HG02588 (cell line): ENCODE measurements at regions not wholly inside any gene's neighbourhood (a gene's known extent, or its start where the extent isn't known, plus 50 kb on each side); places are given as distances from the start of the nearest gene placed in this dataset.
"Not testable (repeated sequence)": the region's sequence is repeated elsewhere in the genome, so short reads cannot be mapped to it uniquely, and the experiment has no call there.

Experiments
- ATAC-seq: cut with Tn5 transposase; IDR thresholded peaks from one replicate; pipeline ENCODE4 v1.9.1; 2021; ENCODE audit warnings: mild to moderate bottlenecking, moderate library complexity; ENCODE audit not compliant: unreplicated experiment

DNA sequence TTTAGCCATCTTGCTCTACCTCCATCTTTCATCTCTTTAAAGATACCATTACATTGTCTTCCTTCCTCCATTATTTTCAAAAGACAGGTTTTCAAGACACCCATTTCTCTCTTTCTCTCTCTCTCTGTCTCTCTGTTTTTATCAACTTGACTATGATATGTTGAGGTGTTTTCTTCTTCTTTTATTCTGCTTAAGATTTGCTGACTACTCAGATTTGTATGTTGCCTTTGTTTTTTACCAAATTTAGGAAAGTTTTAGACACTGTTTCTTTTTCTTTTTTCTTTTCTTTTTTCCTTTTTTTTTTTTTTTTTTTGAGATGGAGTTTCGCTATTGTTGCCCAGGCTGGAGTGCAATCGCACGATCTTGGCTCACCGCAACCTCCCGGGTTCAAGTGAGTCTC is 647.5 kb upstream of the VRK2 start:
- no peak for ATAC-seq

GRCh38 chr2:57402096-57402495 is 644.5 kb upstream of the VRK2 start:
- no peak for ATAC-seq

- ATAC-seq, result no peak
Observed at GRCh38 chr2:57402755-57403154, 643.9 kb upstream of the VRK2 start.

GRCh38 chr2:57407772-57408201 is 638.8 kb upstream of the VRK2 start:
- no peak for ATAC-seq

- no peak for ATAC-seq
Observed at GRCh38 chr2:57408587-57408986, 638.0 kb upstream of the VRK2 start.

- no peak for ATAC-seq
Observed at GRCh38 chr2:57417007-57417406, 629.6 kb upstream of the VRK2 start.

GRCh38 chr2:57418859-57419346 is 627.7 kb upstream of the VRK2 start:
- ATAC-seq, result not testable (repeated sequence)

DNA sequence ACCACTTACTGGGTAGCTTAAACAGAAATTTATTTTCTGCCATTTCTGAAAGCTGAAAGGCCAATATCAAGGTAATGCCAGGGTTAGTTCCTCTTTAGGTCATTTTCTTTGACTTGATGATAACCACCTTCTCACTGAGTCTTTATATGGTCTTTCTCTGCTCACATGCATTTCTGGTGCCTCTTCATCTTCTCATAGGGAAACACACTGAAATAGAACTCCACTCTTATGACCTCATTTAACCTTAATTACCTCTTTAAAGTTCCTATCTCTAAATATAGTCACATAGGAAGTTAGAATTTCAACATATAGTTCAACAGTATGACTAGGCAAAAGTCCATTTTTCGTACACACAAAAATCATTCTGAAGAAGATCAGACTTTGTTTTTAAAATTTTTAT is 616.8 kb upstream of the VRK2 start:
- no peak for ATAC-seq

DNA sequence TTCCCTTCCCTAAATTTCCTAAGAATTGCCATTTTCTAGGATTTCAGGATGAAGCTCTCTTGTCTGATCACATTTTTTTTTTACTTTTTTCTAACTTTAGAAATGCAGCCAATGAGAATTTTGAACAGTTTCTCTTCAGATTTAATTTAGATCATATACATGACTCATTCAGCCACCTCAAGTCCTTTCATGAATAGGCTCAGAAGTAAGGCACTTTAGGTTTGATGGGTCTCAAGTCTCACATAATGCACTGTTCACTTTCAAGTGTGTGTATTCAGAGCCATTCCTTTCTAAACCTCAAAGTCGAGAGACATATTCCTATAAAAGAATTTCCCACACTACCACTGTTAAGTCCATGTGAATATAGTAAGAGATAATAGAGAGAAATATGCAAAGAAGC is 614.1 kb upstream of the VRK2 start:
- ATAC-seq, result no peak

DNA sequence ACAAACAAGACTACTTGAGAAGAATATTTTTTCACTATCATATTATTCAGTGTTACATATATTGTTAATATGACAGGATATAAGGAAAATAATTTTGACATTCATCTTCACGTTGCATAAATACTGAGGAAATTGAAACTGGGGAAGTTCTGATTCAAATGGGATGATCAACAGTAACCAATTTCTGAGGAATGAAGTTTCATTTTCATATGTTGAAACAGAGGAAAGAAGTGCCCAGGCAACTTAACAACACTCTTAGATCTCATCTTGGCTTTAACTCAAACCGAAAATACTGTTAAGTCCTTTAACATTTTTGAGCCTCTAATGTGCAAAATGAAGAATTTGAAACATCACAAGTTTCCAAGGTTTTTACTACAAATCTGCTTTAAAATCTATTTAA is 612.2 kb upstream of the VRK2 start:
- ATAC-seq, result no peak

GRCh38 chr2:57434972-57435371 is 611.6 kb upstream of the VRK2 start:
- no peak for ATAC-seq

DNA sequence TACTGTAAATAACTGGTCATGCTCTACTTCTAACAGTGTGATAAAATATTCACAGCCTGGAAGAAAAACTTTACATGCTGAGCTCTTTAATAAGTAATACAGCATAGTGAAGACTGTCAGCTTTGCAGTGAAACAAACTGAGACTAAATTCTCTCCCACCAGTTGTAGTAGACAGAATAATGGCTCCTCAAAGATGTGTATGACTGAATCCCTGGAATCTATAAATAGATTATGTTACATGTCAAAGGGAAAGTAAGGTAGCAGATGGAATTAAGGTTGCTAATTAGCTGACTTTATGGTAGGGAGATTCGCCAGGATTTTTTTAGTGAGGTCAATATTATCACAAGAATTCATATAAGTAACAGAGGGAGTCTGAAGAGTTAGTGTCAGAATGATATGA is 609.5 kb upstream of the VRK2 start:
- no peak for ATAC-seq

- ATAC-seq, result no peak
Observed at GRCh38 chr2:57440437-57440836, 606.2 kb upstream of the VRK2 start.

DNA sequence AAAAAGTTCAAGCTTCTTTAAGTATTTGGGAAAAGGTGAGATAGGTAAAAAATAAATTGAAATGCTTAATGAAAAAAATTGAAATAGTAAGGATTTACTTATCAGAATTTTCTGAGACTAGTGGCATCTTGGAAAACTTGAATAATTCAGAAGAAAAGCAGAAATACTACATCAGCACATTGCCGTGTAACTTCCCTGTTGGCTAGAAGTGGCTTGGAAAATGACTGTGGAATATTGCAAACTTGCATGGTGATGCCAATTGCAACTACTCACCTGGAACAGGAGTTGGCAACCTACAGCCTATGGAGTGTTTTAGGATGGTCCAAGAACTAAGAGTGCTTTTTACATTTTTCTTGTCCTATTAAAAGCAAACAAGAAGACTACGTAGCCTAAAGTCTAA is 603.5 kb upstream of the VRK2 start:
- ATAC-seq, result no peak

GRCh38 chr2:57443973-57444521 is 602.6 kb upstream of the VRK2 start:
- no peak for ATAC-seq

GRCh38 chr2:57444752-57445430 is 601.7 kb upstream of the VRK2 start:
- ATAC-seq, result no peak

DNA sequence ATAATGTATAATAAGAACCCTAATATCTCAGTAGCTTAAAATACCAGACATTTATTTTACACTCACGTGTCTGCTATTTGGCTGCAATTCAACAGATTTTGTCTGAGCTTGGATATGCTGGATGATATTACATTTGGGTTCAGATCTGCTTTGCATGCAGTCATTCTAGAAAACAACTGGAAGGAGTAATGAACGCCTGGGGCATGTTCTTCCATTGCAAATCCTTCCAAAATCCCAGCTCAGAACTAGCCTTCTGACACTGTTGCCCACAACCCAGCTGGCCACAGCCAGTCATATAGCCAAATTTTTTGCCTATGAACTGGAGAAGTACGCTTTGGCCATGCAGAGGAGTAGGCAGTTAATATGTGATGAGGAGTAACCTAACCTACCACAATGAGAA is 597.8 kb upstream of the VRK2 start:
- ATAC-seq, result no peak

- peak; percentile 91 for ATAC-seq
Observed at GRCh38 chr2:57450170-57450569, 596.4 kb upstream of the VRK2 start.

DNA sequence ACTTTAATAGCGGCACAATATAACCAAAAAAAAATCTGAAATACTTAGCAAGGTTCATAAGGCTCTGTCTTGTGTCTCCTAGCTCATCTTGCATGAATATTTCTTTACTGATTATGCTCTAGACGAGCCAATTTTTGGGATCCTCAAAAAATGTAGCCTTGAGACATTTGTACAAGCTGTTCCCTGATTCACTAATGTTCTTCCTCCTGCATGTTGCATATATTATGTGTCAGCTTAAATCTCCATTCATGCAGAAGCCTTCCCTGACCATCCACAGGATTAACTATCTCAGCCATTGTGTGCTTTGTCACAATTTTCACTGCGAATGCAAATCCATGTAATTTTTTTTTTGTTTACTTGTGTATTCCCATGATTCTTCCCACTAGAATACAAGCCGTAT is 594.0 kb upstream of the VRK2 start:
- no peak for ATAC-seq

GRCh38 chr2:57453945-57454344 is 592.7 kb upstream of the VRK2 start:
- ATAC-seq, result no peak

DNA sequence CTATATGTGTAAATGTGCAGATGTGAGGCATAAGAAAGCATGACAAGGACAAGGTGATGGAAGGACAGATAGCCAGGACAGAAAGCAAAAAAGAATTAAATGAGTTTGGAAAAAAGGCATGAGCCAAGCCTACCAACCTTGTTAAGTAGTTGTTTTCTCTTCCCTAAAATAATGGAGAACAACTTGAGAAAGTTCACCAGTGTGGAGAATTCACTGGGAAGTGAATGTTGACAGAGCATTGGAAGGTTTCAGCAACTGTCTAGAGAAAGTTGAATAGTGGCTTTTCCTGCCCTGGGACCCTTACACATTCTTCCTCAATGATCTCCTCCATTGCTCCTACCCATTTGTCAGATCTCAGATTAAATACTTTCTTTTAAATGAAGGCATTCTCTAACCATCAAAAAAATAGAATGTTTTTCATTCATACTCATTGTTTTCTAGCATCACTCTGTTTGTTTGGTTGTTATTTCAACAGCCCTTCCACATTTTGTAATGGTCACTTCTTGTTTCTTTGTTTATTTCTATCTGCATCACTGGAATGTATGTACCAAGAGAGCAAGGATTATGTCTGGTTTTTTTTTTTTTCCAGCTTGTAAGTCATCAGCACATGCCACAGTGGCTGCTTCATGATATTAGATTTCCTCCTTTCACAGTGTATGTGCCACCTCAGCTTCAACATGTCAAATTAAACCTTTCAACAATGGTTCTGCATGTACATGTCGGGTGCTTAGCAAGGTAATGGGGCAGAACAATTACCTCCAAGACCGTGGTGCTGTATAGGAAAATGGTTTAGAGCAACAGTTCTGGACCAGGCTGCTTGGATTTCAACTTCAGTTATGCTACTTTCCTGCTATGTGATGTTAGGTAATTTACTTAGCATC is 586.0 kb upstream of the VRK2 start:
- no peak for ATAC-seq

DNA sequence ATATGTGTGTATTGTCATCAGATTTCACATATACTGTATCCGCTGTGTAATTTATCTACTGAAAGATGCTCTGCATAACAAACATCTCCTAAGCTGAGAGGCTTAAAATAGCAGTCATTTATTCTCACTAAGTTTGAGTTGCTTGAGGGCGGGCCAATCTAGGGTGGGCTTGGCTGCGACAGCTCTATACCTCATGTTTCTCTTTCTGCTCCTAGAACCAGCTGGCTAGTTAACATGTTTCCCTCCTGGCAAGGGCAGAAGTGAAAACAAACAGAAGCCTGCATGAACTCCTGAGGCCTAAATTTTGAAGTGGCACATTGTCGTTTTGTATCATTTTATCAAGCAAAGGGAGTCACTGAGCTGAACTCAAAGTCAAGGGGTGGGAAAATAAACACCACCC is 585.0 kb upstream of the VRK2 start:
- ATAC-seq, result no peak
